ENCODE measurements at regions not wholly inside any gene's neighbourhood (a gene's known extent, or its start where the extent isn't known, plus 50 kb on each side); places are given as distances from the start of the nearest gene placed in this dataset.

GRCh38 chr6:21836772-21837425 is 243.3 kb downstream of the SOX4 start:
- Mint-ChIP-seq H3K4me3 (no peak overlapping the region), H3K27me3 (ENCODE audit: low read depth) (no peaks in the 10 kb centered on the region), H3K4me1 (ENCODE audit: low read depth) (peaks cover 9% of the 10 kb centered on the region), H3K36me3 (ENCODE audit: low read depth) (no peaks in the 10 kb centered on the region), H3K9me3 (ENCODE audit: insufficient read depth) (no peaks in the 10 kb centered on the region), H3K27ac (no peak overlapping the region)
- CTCF ChIA-PET, result no interaction called here
- no peak for DNase-seq
- no peak for ATAC-seq
- POLR2A ChIA-PET, result no interaction called here

- CTCF ChIA-PET, result no interaction called here
- H3K4me3 Mint-ChIP-seq, result no peak overlapping the region
- peaks cover 2% of the 10 kb centered on the region for H3K4me1 Mint-ChIP-seq (ENCODE audit: low read depth)
- no peaks in the 10 kb centered on the region for H3K27me3 Mint-ChIP-seq (ENCODE audit: low read depth)
- no peak for ATAC-seq
- no peaks in the 10 kb centered on the region for H3K36me3 Mint-ChIP-seq (ENCODE audit: low read depth)
- DNase-seq, result no peak
- H3K9me3 Mint-ChIP-seq (ENCODE audit: insufficient read depth), result no peaks in the 10 kb centered on the region
- POLR2A ChIA-PET, result no interaction called here
- no peak overlapping the region for H3K27ac Mint-ChIP-seq
Observed at GRCh38 chr6:21840428-21840827, 246.9 kb downstream of the SOX4 start.

- ChIA-PET CTCF (no interaction called here), POLR2A (no interaction called here)
- Mint-ChIP-seq H3K4me3 (no peak overlapping the region), H3K4me1 (ENCODE audit: low read depth) (peaks cover 17% of the 10 kb centered on the region), H3K27ac (no peak overlapping the region), H3K36me3 (ENCODE audit: low read depth) (no peaks in the 10 kb centered on the region), H3K9me3 (ENCODE audit: insufficient read depth) (no peaks in the 10 kb centered on the region), H3K27me3 (ENCODE audit: low read depth) (no peaks in the 10 kb centered on the region)
- DNase-seq (no peak), ATAC-seq (no peak)
Observed at GRCh38 chr6:21842875-21843645, 249.5 kb downstream of the SOX4 start.

GRCh38 chr6:21844120-21844917 is 250.8 kb downstream of the SOX4 start:
- Mint-ChIP-seq H3K27ac (no peak overlapping the region), H3K27me3 (ENCODE audit: low read depth) (no peaks in the 10 kb centered on the region), H3K36me3 (ENCODE audit: low read depth) (no peaks in the 10 kb centered on the region), H3K4me1 (ENCODE audit: low read depth) (peaks cover 17% of the 10 kb centered on the region), H3K9me3 (ENCODE audit: insufficient read depth) (no peaks in the 10 kb centered on the region), H3K4me3 (no peak overlapping the region)
- POLR2A ChIA-PET, result no interaction called here
- ATAC-seq (no peak), DNase-seq (no peak)
- CTCF ChIA-PET, result no interaction called here

GRCh38 chr6:21845018-21845417 is 251.5 kb downstream of the SOX4 start:
- DNase-seq, result no peak
- Mint-ChIP-seq H3K4me1 (ENCODE audit: low read depth) (peaks cover 17% of the 10 kb centered on the region), H3K4me3 (no peak overlapping the region), H3K9me3 (ENCODE audit: insufficient read depth) (no peaks in the 10 kb centered on the region), H3K27me3 (ENCODE audit: low read depth) (no peaks in the 10 kb centered on the region), H3K27ac (no peak overlapping the region), H3K36me3 (ENCODE audit: low read depth) (no peaks in the 10 kb centered on the region)
- POLR2A ChIA-PET, result no interaction called here
- CTCF ChIA-PET, result no interaction called here
- ATAC-seq, result no peak

GRCh38 chr6:21845439-21846140 is 252.0 kb downstream of the SOX4 start:
- ChIA-PET CTCF (interaction anchor here (1.4 kb wide), 1 partner anchor 12 kb away, joined by 4 read pairs; no protein-coding TSS in a partner anchor), POLR2A (no interaction called here)
- Mint-ChIP-seq H3K27me3 (ENCODE audit: low read depth) (no peaks in the 10 kb centered on the region), H3K36me3 (ENCODE audit: low read depth) (no peaks in the 10 kb centered on the region), H3K27ac (no peak overlapping the region), H3K4me1 (ENCODE audit: low read depth) (peaks cover 15% of the 10 kb centered on the region), H3K9me3 (ENCODE audit: insufficient read depth) (no peaks in the 10 kb centered on the region), H3K4me3 (no peak overlapping the region)
- DNase-seq (no peak), ATAC-seq (no peak)

GRCh38 chr6:21846541-21847451 is 253.2 kb downstream of the SOX4 start:
- H3K4me3 Mint-ChIP-seq, result no peak overlapping the region
- CTCF ChIA-PET, result interaction anchor here (1.3 to 1.5 kb wide), 3 partner anchors 13 to 21 kb away, joined by 3 to 4 read pairs (median 3); no protein-coding TSS in a partner anchor
- ATAC-seq, result peak; percentile 57
- H3K27ac Mint-ChIP-seq, result no peak overlapping the region
- DNase-seq, result peak; percentile 25
- H3K36me3 Mint-ChIP-seq (ENCODE audit: low read depth), result no peaks in the 10 kb centered on the region
- H3K27me3 Mint-ChIP-seq (ENCODE audit: low read depth), result no peaks in the 10 kb centered on the region
- no peaks in the 10 kb centered on the region for H3K9me3 Mint-ChIP-seq (ENCODE audit: insufficient read depth)
- peaks cover 15% of the 10 kb centered on the region for H3K4me1 Mint-ChIP-seq (ENCODE audit: low read depth)
- POLR2A ChIA-PET, result interaction anchor here (0.6 kb wide), 1 partner anchor 258 kb away, joined by 3 read pairs; no protein-coding TSS in a partner anchor

- Mint-ChIP-seq H3K9me3 (ENCODE audit: insufficient read depth) (no peaks in the 10 kb centered on the region), H3K4me1 (ENCODE audit: low read depth) (peaks cover 15% of the 10 kb centered on the region), H3K4me3 (no peak overlapping the region), H3K36me3 (ENCODE audit: low read depth) (no peaks in the 10 kb centered on the region), H3K27me3 (ENCODE audit: low read depth) (no peaks in the 10 kb centered on the region), H3K27ac (no peak overlapping the region)
- DNase-seq, result no peak
- POLR2A ChIA-PET, result no interaction called here
- CTCF ChIA-PET, result interaction anchor here (1.3 to 1.5 kb wide), 2 partner anchors 19 to 22 kb away, joined by 3 read pairs; no protein-coding TSS in a partner anchor
- ATAC-seq, result no peak
Observed at GRCh38 chr6:21847711-21848480, 254.3 kb downstream of the SOX4 start.

GRCh38 chr6:21850691-21851090 is 257.1 kb downstream of the SOX4 start:
- DNase-seq (no peak), ATAC-seq (no peak)
- Mint-ChIP-seq H3K36me3 (ENCODE audit: low read depth) (no peaks in the 10 kb centered on the region), H3K27me3 (ENCODE audit: low read depth) (no peaks in the 10 kb centered on the region), H3K27ac (no peak overlapping the region), H3K4me3 (no peak overlapping the region), H3K9me3 (ENCODE audit: insufficient read depth) (no peaks in the 10 kb centered on the region), H3K4me1 (ENCODE audit: low read depth) (peaks cover 15% of the 10 kb centered on the region)
- POLR2A ChIA-PET, result no interaction called here
- CTCF ChIA-PET, result no interaction called here

- CTCF ChIA-PET, result no interaction called here
- no peak for ATAC-seq
- H3K36me3 Mint-ChIP-seq (ENCODE audit: low read depth), result no peaks in the 10 kb centered on the region
Observed at GRCh38 chr6:21855811-21856455, 262.4 kb downstream of the SOX4 start.

More at GRCh38 chr6:21855811-21856455, 262.4 kb downstream of the SOX4 start:
- POLR2A ChIA-PET, result no interaction called here
- Mint-ChIP-seq H3K4me1 (ENCODE audit: low read depth) (no peaks in the 10 kb centered on the region), H3K4me3 (no peak overlapping the region), H3K27me3 (ENCODE audit: low read depth) (no peaks in the 10 kb centered on the region), H3K27ac (no peak overlapping the region), H3K9me3 (ENCODE audit: insufficient read depth) (no peaks in the 10 kb centered on the region)
- no peak for DNase-seq

All from activated CD8-positive, alpha-beta T cell treated with anti-CD3 and anti-CD28 coated beads, Interleukin-2, amount 10 ng/mL, durations not matched to agents 7 days and 5 days (primary cell).